Inferior parietal cortex (tissue), 1 donor: ENCODE measurements at regions not wholly inside any gene's neighbourhood (a gene's known extent, or its start where the extent isn't known, plus 50 kb on each side); places are given as distances from the start of the nearest gene placed in this dataset.

Source experiments
- DNase-seq: peaks from one replicate; pipeline ENCODE4 v3.0.0-alpha.2; 2016; ENCODE audit errors: extremely low spot score

DNA sequence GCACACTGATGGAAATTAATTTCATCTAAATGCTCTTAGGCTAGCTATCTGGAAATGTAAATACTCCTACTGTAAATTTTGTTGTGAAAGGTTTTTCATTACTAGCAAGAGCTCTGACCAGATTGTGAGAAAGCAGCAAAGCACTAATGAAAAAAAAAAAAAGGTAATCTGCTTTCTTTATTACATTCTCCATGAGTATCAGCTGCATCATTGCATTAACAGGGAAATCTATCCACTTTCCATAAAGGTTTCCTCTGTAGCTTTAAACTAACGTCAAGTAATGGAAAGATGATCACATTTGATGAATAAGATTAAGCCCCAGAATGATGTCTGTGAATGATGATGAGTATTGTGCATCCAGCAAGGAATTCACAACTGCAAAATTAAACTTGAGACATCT is 790.6 kb upstream of the TYRP1 start:
- DNase-seq = no peak

- no peak for DNase-seq
Observed at GRCh38 chr9:11915699-11916098, 777.5 kb upstream of the TYRP1 start.

DNA sequence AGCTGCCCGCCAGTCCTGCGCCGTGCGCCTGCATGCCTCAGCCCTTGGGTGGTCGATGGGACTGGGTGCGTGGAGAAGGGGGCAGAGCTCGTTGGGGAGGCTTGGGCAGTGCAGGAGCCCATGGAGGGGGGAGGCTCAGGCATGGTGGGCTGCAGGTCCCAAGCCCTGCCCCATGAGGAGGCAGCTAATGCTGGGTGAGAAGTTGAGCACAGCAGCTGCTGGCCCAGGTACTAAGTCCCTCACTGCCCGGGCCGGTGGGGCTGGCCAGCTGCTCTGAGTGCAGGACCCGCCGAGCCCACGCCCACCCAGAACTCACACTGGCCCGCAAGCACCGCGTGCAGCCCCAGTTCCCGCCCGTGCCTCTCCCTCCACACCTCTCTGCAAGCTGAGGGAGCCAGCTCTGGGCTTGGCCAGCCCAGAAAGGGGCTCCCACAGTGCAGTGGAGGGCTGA is 764.3 kb upstream of the TYRP1 start:
- DNase-seq = no peak

- DNase-seq = no peak
Observed at GRCh38 chr9:11931109-11931508, 762.1 kb upstream of the TYRP1 start.

DNA sequence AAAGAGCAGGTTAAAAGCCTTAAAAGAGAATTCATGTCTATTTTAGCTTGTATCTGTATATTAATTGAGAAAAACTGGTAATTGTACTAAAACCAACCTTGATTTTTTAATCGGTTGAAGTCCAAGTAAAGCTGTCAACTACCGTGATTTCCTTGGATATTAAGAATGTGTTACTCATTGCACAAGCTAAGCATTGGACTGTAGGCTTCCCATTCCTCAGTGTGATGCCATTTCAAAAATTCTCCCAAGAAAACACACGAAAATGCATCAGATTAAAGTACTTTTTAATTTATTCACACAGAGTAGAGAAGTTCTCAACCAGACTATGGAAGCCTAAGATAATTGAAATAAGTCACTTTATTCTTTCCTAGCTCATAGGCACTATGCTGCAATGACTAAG is 761.4 kb upstream of the TYRP1 start:
- DNase-seq = no peak

DNA sequence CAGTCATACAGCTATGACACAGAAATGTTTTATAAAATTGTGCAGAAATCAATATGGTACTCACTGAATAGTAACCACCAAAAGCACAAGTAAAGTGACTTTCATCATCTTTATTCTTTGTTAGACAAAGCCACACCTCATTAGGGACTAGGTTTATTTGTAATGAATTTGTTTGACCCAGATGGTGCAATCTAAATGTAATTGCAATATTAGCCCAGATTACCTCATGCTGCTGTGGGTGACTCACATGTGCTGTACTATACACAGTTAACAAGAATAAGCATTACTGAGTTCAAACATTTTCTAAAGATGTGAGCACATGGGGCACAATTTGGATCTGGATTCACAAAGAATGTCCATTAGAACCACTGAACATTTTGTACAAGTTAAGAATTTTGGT is 759.3 kb upstream of the TYRP1 start:
- no peak for DNase-seq

- DNase-seq = no peak
Observed at GRCh38 chr9:11946531-11946930, 746.7 kb upstream of the TYRP1 start.

- no peak for DNase-seq
Observed at GRCh38 chr9:11962327-11962726, 730.9 kb upstream of the TYRP1 start.

DNA sequence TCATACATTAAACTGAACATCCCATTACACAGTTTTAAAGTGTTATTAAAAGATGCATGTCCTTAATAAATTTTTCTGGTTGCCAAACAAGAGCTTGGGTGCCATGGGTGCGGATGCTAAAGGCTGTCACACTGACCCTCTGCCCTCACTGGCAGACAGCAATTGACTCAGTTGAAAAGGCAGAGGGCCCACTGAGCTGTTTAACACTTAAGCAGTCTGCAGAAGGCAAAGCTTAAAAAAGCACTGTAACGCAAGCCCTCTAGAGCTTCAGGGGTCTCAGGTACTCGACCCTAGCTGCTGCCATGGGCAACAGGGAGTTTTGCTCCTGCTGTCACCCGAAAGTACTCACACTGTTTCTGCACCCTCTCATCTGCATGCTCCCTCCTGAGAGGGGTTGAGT is 726.4 kb upstream of the TYRP1 start:
- DNase-seq = no peak

- DNase-seq = no peak
Observed at GRCh38 chr9:11968631-11969030, 724.6 kb upstream of the TYRP1 start.

GRCh38 chr9:11973011-11973410 is 720.2 kb upstream of the TYRP1 start:
- no peak for DNase-seq

- DNase-seq = no peak
Observed at GRCh38 chr9:11973511-11973910, 719.7 kb upstream of the TYRP1 start.

- no peak for DNase-seq
Observed at GRCh38 chr9:11992866-11993265, 700.3 kb upstream of the TYRP1 start.

GRCh38 chr9:12014488-12014887 is 678.7 kb upstream of the TYRP1 start:
- DNase-seq = no peak

- no peak for DNase-seq
Observed at GRCh38 chr9:12054235-12054634, 639.0 kb upstream of the TYRP1 start.

DNA sequence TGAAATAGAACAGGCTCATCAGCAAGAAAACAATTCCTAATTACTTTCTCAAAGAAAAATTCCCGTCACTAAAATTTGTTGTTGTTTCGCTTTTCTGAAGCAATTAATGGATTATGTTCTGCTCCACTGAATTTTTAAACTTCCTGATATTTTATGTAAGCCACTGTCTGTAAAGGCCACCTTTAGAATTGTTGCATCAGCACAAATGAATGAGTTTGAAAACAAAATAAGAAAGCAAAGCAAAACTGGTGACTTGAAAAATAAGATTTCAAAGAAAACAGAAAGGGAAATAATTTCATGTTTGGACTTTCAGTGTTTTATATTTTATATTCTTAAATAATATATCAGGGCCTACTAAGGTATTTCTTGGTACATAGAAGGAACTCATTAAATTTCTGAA is 636.3 kb upstream of the TYRP1 start:
- no peak for DNase-seq

GRCh38 chr9:12060067-12060466 is 633.1 kb upstream of the TYRP1 start:
- DNase-seq = no peak

GRCh38 chr9:12060811-12061210 is 632.4 kb upstream of the TYRP1 start:
- DNase-seq = no peak

GRCh38 chr9:12065050-12065449 is 628.1 kb upstream of the TYRP1 start:
- no peak for DNase-seq

- DNase-seq = no peak
Observed at GRCh38 chr9:12065686-12066085, 627.5 kb upstream of the TYRP1 start.

- DNase-seq = no peak
Observed at GRCh38 chr9:12066455-12067035, 626.6 kb upstream of the TYRP1 start.

GRCh38 chr9:12069366-12069765 is 623.8 kb upstream of the TYRP1 start:
- DNase-seq = no peak

- DNase-seq = no peak
Observed at GRCh38 chr9:12085399-12085798, 607.8 kb upstream of the TYRP1 start.

GRCh38 chr9:12091865-12092527 is 601.2 kb upstream of the TYRP1 start:
- no peak for DNase-seq
